NCI-H345 treated with DMSO at 0.1 percent for 48 hours (cell line): ENCODE measurements at regions not wholly inside any gene's neighbourhood (a gene's known extent, or its start where the extent isn't known, plus 50 kb on each side); places are given as distances from the start of the nearest gene placed in this dataset.
"Not testable (repeated sequence)": the region's sequence is repeated elsewhere in the genome, so short reads cannot be mapped to it uniquely, and the experiment has no call there.

Experiments
- DNase-seq: peaks from one replicate; lab custom pipeline; 2025; ENCODE audit not compliant: unreplicated experiment; lab: John Stamatoyannopoulos, UW

DNA sequence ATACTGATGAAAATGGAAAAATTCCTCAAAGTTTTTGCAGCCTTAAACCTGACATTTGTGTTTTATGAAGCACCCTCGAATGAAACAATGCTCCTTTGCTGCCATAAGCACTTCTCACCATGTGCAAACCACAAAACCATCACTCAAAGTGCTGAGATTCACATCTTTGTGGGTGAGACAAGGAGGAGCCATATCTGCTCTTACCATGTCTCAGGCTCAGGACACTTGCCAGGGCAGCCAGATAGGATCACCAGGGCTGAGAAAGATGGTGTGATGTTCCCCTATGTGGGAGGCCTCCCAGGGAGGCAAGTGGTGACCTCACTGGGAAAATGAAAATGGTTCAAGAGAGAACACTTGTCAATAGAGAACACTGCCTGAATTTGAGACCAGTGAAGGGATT is 120.4 kb downstream of the CCDC34 start:
- no peak for DNase-seq

DNA sequence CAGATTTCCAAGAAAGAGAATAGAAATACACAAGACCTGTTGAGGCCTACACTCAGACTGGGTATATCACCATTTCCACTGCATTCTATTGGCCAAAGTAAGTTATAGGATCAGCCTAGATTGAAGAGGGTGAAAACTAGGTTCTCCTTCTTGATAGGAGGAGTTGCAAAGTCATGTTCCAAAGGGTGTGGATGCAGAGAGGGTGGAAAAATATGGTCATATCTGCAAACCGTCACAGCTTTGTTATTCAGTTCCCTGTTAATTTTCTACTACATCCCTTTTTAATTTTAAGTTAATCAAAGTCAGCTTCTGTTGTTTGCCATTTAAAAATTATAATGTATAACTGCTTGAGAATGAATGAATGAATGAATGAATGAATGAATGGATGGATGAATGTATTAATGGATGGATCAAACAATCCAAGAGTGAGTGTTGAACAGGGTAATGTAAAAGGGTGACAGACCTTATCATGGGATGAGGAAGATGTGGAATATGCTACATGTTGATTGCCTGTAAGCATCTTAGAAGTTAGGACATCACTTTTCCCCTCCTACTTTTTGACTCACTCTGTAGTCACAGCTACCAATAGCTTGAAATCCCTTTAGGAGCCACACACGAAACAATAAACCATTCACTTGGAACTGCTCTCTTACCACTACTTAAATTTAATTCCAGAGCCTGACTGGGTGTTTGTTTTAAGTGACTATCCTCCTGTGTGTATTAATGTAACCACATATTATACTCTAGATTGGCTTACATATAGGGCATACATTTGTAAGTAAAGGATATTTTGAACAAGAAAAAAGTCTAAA is 121.5 kb downstream of the CCDC34 start:
- DNase-seq, result no peak

DNA sequence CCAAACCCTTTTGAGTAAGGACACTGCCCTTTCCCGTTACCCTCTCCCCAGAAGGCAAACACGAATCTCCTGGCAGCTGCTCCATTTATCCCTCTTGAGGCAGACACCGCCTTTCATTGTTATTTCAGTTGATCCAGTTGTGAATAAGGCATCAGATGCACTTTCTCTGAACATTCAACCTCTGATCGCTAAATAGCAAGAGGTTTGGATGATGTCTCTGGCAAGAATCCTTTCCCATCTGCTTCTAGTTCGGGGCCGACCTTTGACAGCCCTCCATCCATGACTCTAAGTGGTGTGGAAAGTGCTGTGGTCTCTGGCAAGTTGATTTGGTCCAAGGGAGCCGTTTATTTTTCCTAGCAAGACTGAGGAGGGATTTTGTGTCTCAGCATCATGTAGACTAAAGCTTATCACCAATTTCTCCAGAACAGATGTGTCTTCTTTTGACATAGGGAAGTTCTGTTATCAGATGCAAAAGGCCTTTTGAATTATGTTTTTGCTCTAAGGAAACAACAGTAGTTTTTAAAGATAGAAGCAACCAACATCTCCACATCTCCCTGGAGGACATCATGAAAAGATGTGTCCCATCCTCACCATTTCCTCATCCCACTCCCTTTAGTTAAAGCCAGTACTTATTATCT is 123.6 kb downstream of the CCDC34 start:
- peak; percentile 39 for DNase-seq

DNA sequence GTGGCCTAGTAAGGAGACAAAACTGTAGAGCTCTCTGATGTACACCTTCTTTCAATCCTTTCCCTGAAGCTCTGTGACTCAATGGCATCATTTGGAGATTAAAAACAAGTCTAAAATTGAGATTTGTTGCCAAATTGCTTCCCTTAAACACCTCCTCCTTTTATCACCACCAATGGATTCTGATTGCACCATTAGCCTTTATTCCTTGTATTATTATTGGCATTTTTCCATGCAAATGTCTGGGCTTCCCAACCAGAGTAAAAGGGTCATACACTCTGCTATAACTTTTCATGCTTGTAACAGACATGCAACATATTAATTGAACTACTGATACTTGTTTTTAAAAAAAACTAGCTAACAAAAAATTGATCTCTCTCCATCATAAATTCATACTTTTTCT is 124.2 kb downstream of the CCDC34 start:
- no peak for DNase-seq

DNA sequence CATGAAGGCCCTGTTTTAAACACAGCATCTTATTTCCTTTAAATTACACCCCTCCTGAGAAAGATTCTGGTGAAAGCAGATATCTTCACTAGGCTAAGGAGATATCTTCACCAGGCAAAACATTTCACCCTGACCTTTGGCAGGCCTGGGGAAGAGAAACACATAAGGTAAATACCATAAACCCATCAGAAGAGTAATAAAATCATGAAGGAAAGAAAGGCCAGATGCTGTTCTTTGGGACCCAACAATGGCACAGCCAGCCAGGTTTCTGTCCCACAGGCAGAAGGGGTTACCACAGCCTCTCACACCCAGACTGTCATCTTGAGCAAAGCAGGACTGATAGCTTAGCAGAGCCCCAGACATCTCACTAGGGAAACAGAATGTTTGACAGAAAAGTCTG is 125.4 kb downstream of the CCDC34 start:
- DNase-seq, result no peak

DNA sequence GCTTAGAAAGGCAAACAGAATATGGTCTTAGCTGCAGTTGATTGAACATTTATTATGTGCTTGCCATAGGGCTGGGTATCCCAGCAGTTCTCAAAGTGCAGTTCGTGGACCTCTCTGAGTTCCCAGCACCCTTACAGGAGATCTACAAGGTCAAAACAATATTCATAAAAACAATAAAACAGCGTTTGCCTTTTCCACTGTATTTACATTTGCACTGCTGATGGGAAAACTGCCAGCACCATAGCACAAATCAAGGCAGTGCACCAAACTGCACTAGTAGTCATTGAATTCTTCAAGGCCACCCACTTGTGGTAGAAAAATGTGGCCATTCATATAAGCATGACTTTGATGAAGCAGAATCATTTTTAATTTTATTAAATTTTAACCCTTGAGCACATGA is 128.1 kb downstream of the CCDC34 start:
- DNase-seq, result no peak

DNA sequence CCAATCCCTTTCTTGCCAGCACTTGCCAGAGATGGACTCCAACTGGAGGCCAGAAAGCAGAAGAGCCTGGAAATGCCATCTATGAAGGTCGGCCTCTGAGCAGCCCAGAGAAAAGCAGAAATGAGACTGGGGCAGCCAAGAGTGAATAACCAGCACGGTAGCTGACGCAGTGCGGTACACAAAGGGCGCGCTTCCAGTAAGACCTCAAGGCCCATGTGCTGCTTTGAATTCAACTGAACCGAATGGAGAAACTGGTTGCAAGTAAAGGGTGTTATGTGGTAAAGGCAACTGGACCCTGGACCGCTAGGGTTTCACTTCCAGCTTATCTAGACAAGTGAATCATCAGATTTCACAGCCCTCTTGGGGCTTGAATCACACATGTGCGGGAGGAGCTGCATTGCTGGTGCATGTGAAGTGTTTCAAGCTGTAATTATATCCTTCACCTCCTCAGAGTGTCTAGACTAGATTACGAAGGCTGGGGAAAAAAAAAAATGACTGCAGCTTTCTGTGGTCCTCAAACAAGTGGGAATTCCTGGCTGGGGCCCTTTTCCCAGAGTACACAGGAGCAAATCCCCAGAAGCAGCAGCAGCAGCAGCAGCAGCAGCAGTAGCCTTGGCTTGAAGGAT is 128.9 kb downstream of the CCDC34 start:
- DNase-seq, result peak; percentile 32

DNA sequence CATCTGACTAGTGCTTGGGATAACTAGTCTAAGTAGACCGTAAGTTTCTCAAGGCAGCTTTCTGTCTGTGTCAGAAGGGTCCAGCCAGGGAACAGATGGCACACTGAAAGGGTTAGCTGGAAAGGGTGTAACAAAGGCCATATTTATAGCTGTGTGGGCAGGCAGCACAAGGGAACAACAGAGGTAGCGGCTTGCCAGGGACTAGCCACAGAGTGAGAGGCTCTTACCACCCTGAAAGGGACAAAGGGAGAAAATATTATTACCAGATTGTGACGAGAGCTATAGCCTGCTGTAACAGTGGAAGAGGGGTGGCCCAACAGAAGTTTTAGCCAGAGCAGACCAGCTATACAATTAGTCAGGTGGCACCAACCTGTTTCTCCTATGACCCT is 129.4 kb downstream of the CCDC34 start:
- no peak for DNase-seq

DNA sequence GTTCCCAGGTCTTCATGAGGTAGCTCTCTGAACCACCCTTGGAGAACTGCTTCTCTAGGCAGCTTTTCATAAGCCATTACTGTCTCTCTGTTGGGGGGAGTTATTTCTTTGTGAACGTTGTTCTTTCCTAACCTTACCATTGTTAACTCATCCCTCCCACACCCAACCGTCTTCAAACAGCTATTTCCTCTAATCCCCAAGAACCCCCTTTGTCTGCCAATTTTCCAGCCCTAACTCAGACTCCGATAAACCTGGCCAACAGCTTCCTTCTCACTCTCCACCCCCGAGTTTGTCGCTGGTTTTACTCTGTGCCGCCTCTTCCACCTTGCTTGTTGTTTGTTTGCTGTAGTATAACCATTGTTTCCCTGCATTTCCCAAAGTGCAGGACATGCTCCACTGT is 131.5 kb downstream of the CCDC34 start:
- no peak for DNase-seq

DNA sequence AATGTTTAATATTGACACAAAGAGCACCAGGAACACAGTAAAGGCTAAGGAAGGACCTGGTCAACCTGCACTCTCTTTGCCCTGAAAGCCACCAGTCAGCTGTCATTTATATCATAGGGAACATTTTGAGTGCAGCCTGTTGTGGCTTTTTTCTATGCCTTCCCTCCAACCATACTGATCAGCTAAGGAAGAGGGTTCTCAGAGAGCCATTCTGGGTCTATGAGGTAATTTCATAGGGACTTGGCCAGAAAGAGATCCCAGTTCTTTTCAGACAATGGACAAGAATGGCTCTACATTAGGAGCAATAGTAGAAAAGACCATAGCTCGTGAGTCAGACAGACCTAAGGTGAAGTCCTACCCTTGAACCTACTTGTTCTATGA is 132.8 kb downstream of the CCDC34 start:
- DNase-seq, result no peak

DNA sequence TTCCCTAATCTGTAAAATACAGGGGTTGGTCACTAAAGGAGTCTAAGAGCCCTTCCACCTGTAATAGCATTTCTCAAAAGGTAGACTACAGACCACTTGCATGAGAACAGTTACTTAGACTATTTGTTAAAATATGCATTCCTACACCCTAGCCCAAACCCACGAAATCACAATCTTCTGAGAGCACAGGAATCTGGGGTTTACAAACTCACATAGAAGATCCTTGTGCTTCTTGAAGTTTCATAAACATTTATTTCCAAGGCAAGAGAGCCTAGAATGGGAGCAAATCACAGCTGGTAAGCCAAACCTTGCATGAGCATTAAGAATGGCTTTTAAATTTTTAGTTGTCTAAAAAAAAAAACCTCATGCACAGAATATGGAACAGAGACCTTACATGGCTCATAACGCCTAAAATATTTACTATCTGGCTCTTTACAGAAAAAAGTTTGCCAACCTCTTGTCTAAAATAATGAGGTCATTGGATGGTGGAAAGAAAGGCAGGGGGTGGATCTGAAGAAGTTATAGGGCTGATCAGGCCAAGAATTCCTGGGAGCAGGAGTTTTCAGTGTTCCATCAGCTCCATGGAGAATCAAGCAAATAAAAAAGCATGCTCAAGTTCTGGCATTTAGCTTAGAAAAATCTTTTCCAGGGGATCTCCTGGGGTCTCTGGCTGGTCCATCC is 133.4 kb downstream of the CCDC34 start:
- DNase-seq, result no peak

DNA sequence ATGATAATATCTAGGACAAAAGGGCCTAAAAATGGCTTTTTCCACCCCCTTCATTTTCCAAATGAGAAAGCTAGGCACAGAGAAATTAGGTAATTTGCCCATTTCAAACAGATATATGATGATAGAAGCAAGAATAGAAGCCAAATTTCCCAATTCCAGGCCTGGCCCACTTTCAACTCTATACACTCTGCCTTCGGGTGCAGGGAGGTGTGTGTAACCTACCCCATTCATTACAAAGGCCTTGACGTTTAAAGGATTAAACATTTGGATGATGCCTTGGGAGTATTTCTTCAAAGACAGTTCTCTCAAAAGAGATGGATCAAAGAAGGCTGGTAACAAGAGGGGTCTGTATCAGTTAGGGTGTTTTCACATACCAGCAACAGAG is 134.1 kb downstream of the CCDC34 start:
- DNase-seq, result no peak

DNA sequence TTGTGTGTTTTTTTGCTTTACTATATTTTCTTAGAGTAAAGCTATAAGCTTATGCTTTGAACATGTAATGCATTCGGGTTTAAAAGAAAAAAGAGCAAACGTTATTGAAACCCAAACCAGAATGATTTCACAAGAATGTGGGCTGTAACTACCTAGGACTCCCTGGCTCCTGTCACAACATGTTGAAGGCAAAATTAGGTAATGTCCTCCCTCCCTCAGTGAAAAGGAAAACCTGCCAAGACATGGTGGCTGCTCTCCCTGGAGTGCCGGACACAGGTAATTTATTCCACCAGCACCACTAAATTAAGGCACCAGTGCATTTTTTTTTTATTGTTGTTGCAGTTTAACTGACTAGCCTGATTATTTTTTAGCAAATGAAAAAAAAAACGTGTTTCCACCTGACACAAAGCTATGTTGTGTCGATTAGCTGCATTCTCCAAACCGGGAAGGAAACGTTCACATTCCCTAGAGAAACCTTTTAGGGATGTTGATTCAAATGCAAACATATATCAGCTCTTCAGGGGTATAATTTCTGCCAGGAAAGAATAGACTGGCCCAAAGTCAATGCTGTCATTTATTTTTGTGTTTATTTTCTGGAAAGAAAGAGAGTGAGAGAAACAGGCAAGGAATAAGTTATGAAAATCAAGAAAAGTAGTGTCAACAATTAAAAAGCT is 134.6 kb downstream of the CCDC34 start:
- DNase-seq, result peak; percentile 73

DNA sequence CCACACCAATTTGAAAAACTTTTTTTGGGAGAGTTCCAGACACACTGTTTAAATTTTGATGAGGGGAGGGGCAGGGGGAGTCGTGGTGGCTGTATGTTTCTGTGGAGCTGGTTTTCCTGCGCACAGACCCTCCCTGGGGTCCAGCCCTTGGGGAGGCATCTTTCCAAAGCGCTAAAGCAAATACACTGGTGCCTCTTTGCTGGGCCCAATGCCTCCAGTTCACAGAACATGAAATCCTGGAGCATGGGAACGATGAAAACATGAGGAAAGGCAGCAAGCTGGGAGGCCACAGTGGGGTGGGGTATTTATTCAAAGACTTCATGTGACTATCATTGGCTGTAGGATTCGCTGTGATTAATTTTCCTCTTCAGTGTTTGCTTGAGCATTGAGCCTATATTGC is 135.3 kb downstream of the CCDC34 start:
- peak; percentile 69 for DNase-seq

DNA sequence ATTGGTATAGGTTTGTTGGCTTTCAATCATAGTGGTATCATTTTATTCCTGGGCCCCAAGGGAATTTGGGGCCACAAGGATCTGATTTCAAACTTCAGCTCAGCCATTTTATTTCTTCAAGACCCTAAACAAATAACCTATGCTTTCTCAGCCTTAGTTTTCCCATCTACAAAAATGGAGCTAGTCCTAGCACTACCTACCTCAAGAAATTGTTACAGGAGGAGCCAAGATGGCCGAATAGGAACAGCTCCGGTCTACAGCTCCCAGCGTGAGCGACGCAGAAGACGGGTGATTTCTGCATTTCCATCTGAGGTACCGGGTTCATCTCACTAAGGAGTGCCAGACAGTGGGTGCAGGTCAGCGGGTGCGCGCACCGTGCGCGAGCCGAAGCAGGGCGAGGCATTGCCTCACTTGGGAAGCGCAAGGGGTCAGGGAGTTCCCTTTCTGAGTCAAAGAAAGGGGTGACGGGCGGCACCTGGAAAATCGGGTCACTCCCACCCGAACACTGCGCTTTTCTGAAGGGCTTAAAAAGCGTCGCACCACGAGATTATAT is 143.5 kb downstream of the CCDC34 start:
- DNase-seq, result not testable (repeated sequence)

DNA sequence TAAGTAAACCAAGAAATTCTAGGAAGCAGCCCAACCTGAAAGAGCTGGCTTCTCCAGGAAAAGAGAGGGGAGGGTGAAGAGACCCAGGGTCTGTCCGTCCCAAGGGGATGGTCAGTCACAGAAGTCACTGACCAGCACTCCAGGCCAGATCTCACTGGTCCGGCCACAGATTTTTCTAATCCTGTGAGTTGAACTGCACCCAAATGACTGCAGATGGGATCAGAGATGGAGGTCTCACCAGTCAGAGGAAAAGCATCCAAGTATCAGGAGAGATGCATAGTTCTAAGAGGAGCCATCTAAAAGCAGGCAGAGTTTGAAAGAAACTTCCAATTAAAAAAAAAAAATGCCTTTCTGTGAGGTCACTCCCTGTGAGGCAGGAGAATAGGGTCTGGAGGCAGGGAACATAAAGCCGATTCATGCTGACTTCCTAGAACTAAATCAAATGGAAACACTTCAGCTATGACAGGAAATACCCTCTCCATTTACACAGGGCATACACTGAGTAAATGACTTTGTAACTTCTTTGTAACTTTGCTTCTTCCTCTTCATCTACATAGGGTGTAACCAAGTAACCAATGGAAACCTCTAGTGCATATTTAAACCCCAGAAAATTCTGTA is 144.5 kb downstream of the CCDC34 start:
- no peak for DNase-seq

DNA sequence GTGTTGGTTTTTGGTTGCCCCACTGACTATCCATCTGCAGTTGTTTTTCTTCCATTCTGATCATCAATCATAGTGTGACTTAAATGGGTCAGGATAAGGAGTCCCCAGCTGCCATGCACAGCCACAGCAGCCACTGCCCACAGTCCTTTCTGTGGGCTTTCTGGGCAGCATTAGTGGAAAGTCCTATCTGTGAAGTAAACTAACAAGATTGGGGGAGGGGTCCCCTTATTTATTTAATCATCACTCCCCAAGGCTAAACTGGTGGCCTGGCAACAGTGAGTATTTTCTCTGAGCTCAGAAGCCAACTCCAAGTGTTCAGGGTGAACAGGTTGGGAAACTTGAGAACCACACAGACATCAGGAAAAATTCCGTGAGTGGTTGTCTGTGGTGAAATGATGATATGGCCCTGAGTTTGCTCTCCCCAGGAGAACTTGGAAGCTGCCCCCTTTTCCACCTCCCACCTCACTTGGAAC is 145.0 kb downstream of the CCDC34 start:
- no peak for DNase-seq

DNA sequence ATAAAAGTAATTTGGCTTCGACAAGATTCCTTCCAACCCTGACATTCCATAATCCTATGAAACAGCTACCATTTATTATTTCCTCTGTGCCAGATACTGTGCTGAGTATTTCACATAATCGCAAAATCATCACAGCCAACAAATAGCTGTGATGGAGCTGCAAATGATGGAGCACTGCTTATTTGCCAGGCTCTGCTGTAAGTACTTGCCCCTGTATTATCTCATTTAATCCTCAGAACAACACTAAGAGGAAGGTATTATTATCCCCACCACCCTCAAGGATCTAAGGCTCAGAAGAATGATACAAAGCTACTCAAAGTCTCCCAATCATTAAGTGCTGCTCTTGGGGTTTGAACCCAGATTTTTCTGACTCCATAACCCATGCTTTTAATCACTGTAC is 145.5 kb downstream of the CCDC34 start:
- DNase-seq, result no peak

DNA sequence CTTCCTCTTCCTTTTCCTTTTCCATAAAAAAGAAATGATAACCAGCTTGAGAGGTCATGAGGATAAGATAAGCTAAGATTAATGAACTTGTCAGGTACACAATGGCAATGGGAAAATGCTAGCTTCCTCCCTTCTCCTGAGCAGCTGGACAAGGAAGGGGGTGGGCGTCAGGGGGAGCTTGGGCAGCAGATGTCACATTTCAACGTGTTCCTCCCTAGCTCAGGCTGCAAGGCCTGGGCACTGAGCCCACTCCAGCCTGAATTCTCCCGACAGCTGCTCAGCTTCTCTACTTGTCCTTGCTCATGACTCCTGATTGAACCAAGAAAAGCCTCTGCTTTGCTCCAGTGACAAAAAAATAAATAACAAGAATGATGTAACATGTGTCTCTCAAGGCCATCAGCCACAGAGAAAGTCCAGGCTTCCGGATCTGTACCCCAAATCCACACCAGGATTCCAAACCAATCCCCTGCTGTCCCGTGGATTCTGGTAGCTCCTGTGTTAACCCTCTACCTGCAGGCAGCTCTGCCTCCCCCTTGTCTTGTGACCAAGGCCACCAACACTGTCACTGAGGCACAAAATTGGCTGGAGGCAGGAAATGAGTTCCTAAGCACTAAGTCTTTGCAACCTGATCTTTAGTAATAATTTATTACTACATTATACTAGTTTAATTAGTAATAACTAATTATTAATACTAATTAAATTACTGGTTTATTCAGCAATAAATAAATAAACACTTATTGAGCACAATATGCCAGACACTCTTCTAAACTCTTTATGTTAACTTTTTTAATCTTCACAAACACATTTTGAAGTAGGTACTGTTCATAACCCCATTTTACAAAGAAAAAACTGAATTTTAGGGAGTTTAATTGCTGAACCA is 146.5 kb downstream of the CCDC34 start:
- DNase-seq, result no peak
